ENCODE measurements at regions not wholly inside any gene's neighbourhood (a gene's known extent, or its start where the extent isn't known, plus 50 kb on each side); places are given as distances from the start of the nearest gene placed in this dataset.
"Not testable (repeated sequence)": the region's sequence is repeated elsewhere in the genome, so short reads cannot be mapped to it uniquely, and the experiment has no call there.

DNA sequence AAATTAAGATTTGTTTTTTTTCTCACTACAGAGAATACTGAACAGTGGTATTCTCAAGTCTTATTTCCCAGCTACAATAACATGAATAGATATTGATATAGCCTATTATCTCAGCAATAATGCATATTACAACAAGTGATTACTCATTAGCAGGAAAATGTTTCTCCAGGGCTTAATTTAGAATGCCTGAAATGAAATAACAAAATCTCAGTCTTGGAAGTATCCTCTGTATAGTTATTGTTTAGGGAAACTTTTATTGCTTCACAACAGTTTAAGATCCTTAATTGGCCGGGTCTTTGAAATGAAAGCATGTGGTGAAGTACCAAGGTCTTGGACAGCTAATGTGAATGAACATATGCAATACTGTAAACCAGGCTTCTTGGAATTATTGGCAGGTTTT, 79.1 kb upstream of the ZEB1 start:
- no peak overlapping the region for H2AFZ ChIP-seq (ENCODE audit: low read depth, low read length, severe bottlenecking)
- H3K9me3 ChIP-seq (ENCODE audit: insufficient read depth, low read length): no peaks in the 10 kb centered on the region
- no peak overlapping the region for H3K4me2 ChIP-seq (ENCODE audit: low read depth, low read length, poor library complexity, severe bottlenecking)
- H3K79me2 ChIP-seq (ENCODE audit: insufficient read depth, low read length): no peaks in the 10 kb centered on the region
- no peaks in the 10 kb centered on the region for H3K9me2 ChIP-seq (replicated peaks; ENCODE audit: insufficient read depth, low read length)
- H3K27me3 ChIP-seq (ENCODE audit: low read length): no peaks in the 10 kb centered on the region
- H3K9ac ChIP-seq (ENCODE audit: low read length): no peak overlapping the region
- no peaks in the 10 kb centered on the region for H3F3A ChIP-seq (ENCODE audit: insufficient read depth)
- no peaks in the 10 kb centered on the region for H4K20me1 ChIP-seq (ENCODE audit: low read depth, low read length)
- H3K27ac ChIP-seq (ENCODE audit: low read depth, low read length): no peak overlapping the region
- H3K36me3 ChIP-seq (ENCODE audit: low read length): no peaks in the 10 kb centered on the region
- TF ChIP-seq, protein P1, sequence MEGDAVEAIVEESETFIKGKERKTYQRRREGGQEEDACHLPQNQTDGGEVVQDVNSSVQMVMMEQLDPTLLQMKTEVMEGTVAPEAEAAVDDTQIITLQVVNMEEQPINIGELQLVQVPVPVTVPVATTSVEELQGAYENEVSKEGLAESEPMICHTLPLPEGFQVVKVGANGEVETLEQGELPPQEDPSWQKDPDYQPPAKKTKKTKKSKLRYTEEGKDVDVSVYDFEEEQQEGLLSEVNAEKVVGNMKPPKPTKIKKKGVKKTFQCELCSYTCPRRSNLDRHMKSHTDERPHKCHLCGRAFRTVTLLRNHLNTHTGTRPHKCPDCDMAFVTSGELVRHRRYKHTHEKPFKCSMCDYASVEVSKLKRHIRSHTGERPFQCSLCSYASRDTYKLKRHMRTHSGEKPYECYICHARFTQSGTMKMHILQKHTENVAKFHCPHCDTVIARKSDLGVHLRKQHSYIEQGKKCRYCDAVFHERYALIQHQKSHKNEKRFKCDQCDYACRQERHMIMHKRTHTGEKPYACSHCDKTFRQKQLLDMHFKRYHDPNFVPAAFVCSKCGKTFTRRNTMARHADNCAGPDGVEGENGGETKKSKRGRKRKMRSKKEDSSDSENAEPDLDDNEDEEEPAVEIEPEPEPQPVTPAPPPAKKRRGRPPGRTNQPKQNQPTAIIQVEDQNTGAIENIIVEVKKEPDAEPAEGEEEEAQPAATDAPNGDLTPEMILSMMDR (IDR thresholded peaks at IDR 0.05; ENCODE audit: insufficient read depth, low read length, poor library complexity, severe bottlenecking): no peak
- no peak overlapping the region for H3K4me3 ChIP-seq (ENCODE audit: insufficient read depth, low read length, poor library complexity, severe bottlenecking)

GRCh38 chr10:31242902-31243301, 76.1 kb upstream of the ZEB1 start:
- Histone ChIP-seq H3K36me3 (ENCODE audit: low read length) (no peaks in the 10 kb centered on the region), H3K79me2 (ENCODE audit: insufficient read depth, low read length) (no peaks in the 10 kb centered on the region), H3K9me3 (ENCODE audit: insufficient read depth, low read length) (no peaks in the 10 kb centered on the region), H3K9me2 (replicated peaks; ENCODE audit: insufficient read depth, low read length) (no peaks in the 10 kb centered on the region), H3K27ac (ENCODE audit: low read depth, low read length) (no peak overlapping the region), H3F3A (ENCODE audit: insufficient read depth) (no peaks in the 10 kb centered on the region), H3K9ac (ENCODE audit: low read length) (no peak overlapping the region), H2AFZ (ENCODE audit: low read depth, low read length, severe bottlenecking) (no peak overlapping the region), H3K4me3 (ENCODE audit: insufficient read depth, low read length, poor library complexity, severe bottlenecking) (no peak overlapping the region), H3K4me2 (ENCODE audit: low read depth, low read length, poor library complexity, severe bottlenecking) (no peak overlapping the region), H3K27me3 (ENCODE audit: low read length) (no peaks in the 10 kb centered on the region), H4K20me1 (ENCODE audit: low read depth, low read length) (no peaks in the 10 kb centered on the region)
- TF ChIP-seq, protein P1 (IDR thresholded peaks at IDR 0.05; ENCODE audit: insufficient read depth, low read length, poor library complexity, severe bottlenecking): no peak
- no peak for TF ChIP-seq EZH2phosphoT487 (conservative IDR thresholded peaks at IDR 0.05; ENCODE audit: low read length)

- not testable (repeated sequence) for H3K27me3 ChIP-seq (ENCODE audit: low read length); H3K9me3 ChIP-seq (ENCODE audit: insufficient read depth, low read length); H3K9ac ChIP-seq (ENCODE audit: low read length); H3K27ac ChIP-seq (ENCODE audit: low read depth, low read length); H3K4me3 ChIP-seq (ENCODE audit: insufficient read depth, low read length, poor library complexity, severe bottlenecking); H2AFZ ChIP-seq (ENCODE audit: low read depth, low read length, severe bottlenecking); H3K9me2 ChIP-seq (replicated peaks; ENCODE audit: insufficient read depth, low read length); H3K36me3 ChIP-seq (ENCODE audit: low read length); H3K4me2 ChIP-seq (ENCODE audit: low read depth, low read length, poor library complexity, severe bottlenecking); H3K79me2 ChIP-seq (ENCODE audit: insufficient read depth, low read length); H4K20me1 ChIP-seq (ENCODE audit: low read depth, low read length); H3F3A ChIP-seq (ENCODE audit: insufficient read depth)
Observed at GRCh38 chr10:31251118-31251517, 67.9 kb upstream of the ZEB1 start.

GRCh38 chr10:31253237-31253636, 65.8 kb upstream of the ZEB1 start:
- TF ChIP-seq, protein P1 (IDR thresholded peaks at IDR 0.05; ENCODE audit: insufficient read depth, low read length, poor library complexity, severe bottlenecking): no peak
- no peak for TF ChIP-seq EZH2phosphoT487 (conservative IDR thresholded peaks at IDR 0.05; ENCODE audit: low read length)
- Histone ChIP-seq H3K9me2 (replicated peaks; ENCODE audit: insufficient read depth, low read length) (no peaks in the 10 kb centered on the region), H3K27me3 (ENCODE audit: low read length) (no peaks in the 10 kb centered on the region), H3K9ac (ENCODE audit: low read length) (no peak overlapping the region), H3K4me2 (ENCODE audit: low read depth, low read length, poor library complexity, severe bottlenecking) (no peak overlapping the region), H3K79me2 (ENCODE audit: insufficient read depth, low read length) (no peaks in the 10 kb centered on the region), H3K4me3 (ENCODE audit: insufficient read depth, low read length, poor library complexity, severe bottlenecking) (no peak overlapping the region), H2AFZ (ENCODE audit: low read depth, low read length, severe bottlenecking) (no peak overlapping the region), H3F3A (ENCODE audit: insufficient read depth) (no peaks in the 10 kb centered on the region), H3K36me3 (ENCODE audit: low read length) (no peaks in the 10 kb centered on the region), H4K20me1 (ENCODE audit: low read depth, low read length) (no peaks in the 10 kb centered on the region), H3K9me3 (ENCODE audit: insufficient read depth, low read length) (0 out of 2 replicates have a peak, but pooled peaks cover 4% of the 10 kb centered on the region), H3K27ac (ENCODE audit: low read depth, low read length) (no peak overlapping the region)

All from SU-DHL-6 (cell line).